ENCODE measurements at regions not wholly inside any gene's neighbourhood (a gene's known extent, or its start where the extent isn't known, plus 50 kb on each side); places are given as distances from the start of the nearest gene placed in this dataset.

DNA sequence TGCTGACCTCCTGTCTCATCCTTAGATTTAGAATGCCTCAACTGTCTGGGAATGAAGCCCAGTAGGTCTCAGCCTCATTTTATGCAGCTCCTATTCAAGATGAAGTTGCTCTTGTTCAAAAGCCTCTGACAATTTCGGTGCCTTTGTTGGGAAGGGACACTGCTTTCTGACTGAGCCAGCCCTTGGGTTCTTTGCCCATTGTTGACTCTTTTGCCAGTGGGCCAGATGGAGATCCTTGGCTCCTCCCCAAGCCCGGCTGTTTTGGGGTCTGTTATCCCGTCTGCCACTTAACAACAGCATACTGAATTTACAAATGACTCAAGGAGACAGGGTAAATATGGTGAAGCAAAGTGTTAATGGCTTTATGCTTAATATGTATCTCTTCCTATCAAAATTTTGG lies 58.3 kb upstream of the PRKX start:
- no peak for TF ChIP-seq TAF1 (IDR thresholded peaks at IDR 0.05; ENCODE audit: low read depth, low read length)
- no peak for TF ChIP-seq POLR2A (IDR thresholded peaks at IDR 0.05; ENCODE audit: low read depth, low read length)
- no peak for TF ChIP-seq POLR2AphosphoS5 (IDR thresholded peaks at IDR 0.05; ENCODE audit: low read depth, low read length)
- no peak for TF ChIP-seq POU2F2 (IDR thresholded peaks at IDR 0.05; ENCODE audit: low read depth, low read length)
- no peak for TF ChIP-seq SPI1 (IDR thresholded peaks at IDR 0.05; ENCODE audit: low read depth, low read length)
- TF ChIP-seq PAX5 (IDR thresholded peaks at IDR 0.05; ENCODE audit: insufficient read depth, low read length, severe bottlenecking), result no peak

Data from GM12891 (cell line).